ENCODE measurements at regions not wholly inside any gene's neighbourhood (a gene's known extent, or its start where the extent isn't known, plus 50 kb on each side); places are given as distances from the start of the nearest gene placed in this dataset.

DNA sequence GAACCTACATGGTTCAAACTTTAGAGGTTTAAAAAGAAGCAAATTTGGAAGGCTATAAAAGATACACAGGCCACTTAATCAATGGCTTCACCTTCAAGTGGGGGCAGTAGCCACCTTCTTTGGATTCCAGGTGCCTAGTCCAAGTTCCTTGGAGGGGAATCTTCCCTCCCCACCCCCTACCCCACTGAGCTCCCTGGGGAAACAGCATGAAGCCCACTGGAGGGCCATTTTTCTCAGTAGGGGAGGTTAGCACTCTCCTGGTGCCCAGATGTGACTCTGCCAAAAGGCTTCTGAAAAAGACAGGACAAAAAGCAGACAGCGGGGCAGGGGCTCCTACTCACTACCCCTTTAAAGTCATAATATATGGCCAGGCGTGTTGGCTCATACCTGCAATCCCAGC is 93.9 kb downstream of the KCTD15 start:
- TF ChIP-seq, protein P1, sequence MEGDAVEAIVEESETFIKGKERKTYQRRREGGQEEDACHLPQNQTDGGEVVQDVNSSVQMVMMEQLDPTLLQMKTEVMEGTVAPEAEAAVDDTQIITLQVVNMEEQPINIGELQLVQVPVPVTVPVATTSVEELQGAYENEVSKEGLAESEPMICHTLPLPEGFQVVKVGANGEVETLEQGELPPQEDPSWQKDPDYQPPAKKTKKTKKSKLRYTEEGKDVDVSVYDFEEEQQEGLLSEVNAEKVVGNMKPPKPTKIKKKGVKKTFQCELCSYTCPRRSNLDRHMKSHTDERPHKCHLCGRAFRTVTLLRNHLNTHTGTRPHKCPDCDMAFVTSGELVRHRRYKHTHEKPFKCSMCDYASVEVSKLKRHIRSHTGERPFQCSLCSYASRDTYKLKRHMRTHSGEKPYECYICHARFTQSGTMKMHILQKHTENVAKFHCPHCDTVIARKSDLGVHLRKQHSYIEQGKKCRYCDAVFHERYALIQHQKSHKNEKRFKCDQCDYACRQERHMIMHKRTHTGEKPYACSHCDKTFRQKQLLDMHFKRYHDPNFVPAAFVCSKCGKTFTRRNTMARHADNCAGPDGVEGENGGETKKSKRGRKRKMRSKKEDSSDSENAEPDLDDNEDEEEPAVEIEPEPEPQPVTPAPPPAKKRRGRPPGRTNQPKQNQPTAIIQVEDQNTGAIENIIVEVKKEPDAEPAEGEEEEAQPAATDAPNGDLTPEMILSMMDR (IDR thresholded peaks at IDR 0.05) = no peak
- DNase-seq = no peak
- Histone ChIP-seq H3K27ac (no peak overlapping the region), H3K4me3 (no peak overlapping the region), H3K4me1 (no peaks in the 10 kb centered on the region), H3K27me3 (peaks cover 0 to 15% (median 0%) of the 10 kb centered on the region in 7 donors), H3K9me3 (no peaks in the 10 kb centered on the region), H3K36me3 (no peaks in the 10 kb centered on the region)
- WGBS, 2 donors = 85 to 91% methylated on average over 2 of the region's 2 CpGs
- intact Hi-C loops (cut with DNase I) = no loop called here
- no peak for ATAC-seq

DNA sequence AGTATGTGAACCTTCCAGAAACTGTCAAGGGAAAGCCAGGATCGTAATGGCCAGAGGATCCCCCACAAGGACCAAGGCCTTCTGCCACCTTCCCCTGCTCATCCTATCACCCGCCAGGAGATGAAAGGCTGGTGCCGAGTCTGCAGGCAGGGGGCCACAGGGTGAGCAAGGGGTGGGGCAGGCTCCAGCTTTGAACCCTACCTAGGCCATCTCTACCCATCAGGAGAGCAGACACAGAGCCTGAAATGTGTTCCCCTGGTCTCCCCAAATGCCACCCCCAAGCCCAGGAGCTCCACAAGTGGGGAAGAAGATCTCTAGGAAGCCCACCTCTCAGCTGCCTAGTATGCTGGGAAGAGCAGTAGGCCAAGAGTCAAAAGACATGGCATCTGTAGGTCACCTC is 95.1 kb downstream of the KCTD15 start:
- Histone ChIP-seq H3K9me3 (no peaks in the 10 kb centered on the region), H3K4me1 (no peaks in the 10 kb centered on the region), H3K4me3 (no peak overlapping the region), H3K27ac (no peak overlapping the region), H3K36me3 (no peaks in the 10 kb centered on the region), H3K27me3 (peaks cover 0 to 15% (median 0%) of the 10 kb centered on the region in 7 donors)
- ATAC-seq (no peak), DNase-seq (no peak)
- 88% methylated on average over 3 of the region's 3 CpGs for WGBS, 2 donors
- intact Hi-C loops (cut with DNase I) = no loop called here
- TF ChIP-seq, protein P1 (IDR thresholded peaks at IDR 0.05) = no peak

DNA sequence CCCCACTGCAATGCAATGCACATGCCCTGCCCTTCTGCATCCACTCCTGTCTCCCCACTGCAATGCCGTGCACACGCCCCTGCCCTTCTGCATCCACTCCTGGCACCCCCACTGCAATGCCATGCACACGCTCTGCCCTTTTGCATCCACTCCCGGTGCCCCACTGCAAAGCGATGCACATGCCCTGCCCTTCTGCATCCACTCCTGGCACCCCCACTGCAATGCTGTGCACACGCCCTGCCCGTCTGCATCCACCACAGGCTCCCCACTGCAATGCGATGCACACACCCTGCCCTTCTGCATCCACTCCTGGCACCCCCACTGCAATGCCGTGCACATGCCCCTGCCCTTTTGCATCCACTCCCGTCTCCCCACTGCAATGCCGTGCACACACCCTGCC is 98.1 kb downstream of the KCTD15 start:
- TF ChIP-seq, protein P1 (IDR thresholded peaks at IDR 0.05) = no peak
- WGBS, 2 donors = 76 to 80% methylated on average over 11 of the region's 11 CpGs
- no peak for ATAC-seq

DNA sequence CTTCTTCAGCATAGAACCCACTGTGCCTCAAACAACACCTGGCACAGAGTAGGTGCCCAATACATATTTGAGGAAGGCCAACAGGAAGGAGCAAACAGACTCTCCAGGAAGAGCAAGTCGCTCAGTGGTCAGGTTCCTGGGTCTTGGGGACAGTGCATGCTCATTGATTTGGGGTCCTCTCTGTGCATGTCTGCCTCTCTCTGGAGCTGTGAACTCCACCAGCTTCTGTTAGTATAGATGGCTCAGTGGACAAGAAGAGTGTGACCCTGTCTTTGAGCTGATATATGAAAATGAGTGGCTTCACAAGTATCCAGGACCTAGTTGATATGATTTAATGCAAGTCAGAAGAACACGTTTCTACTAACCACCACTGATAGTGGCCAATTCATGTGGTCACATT is 98.7 kb downstream of the KCTD15 start:
- no peak overlapping the region for H3K4me3 ChIP-seq
- WGBS, 2 donors = 72 to 78% methylated on average over 2 of the region's 2 CpGs
- no peak for ATAC-seq
- no peaks in the 10 kb centered on the region for H3K36me3 ChIP-seq
- H3K27ac ChIP-seq = no peak overlapping the region
- TF ChIP-seq, protein P1 (IDR thresholded peaks at IDR 0.05) = no peak
- H3K4me1 ChIP-seq = no peaks in the 10 kb centered on the region
- peaks cover 0 to 26% (median 12%) of the 10 kb centered on the region in 11 donors for H3K9me3 ChIP-seq
- intact Hi-C loops (cut with DNase I) = no loop called here
- peaks cover 0 to 9% (median 0%) of the 10 kb centered on the region in 7 donors for H3K27me3 ChIP-seq
- no peak for DNase-seq

More for the DNA sequence above, 98.1 kb downstream of the KCTD15 start:
- DNase-seq = no peak
- Histone ChIP-seq H3K27me3 (peaks cover 0 to 9% (median 0%) of the 10 kb centered on the region in 7 donors), H3K4me1 (no peaks in the 10 kb centered on the region), H3K36me3 (no peaks in the 10 kb centered on the region), H3K9me3 (peaks cover 0 to 26% (median 12%) of the 10 kb centered on the region in 11 donors), H3K27ac (no peak overlapping the region), H3K4me3 (no peak overlapping the region)
- intact Hi-C loops (cut with DNase I) = no loop called here
